Type B pancreatic cell (in vitro differentiated cells): ENCODE measurements at regions not wholly inside any gene's neighbourhood (a gene's known extent, or its start where the extent isn't known, plus 50 kb on each side); places are given as distances from the start of the nearest gene placed in this dataset.

Experiments
- DNase-seq: peaks from one replicate; pipeline ENCODE4 v3.0.0; 2021; ENCODE audit warnings: mixed read lengths; ENCODE audit not compliant: unreplicated experiment; ENCODE audit errors: extremely low spot score
- H3K27ac Mint-ChIP-seq: 2 replicates; pipeline ENCODE4 v1.8.0; 2021; ENCODE audit warnings: mild to moderate bottlenecking, mixed read lengths
- H3K27me3 Mint-ChIP-seq: 2 replicates; pipeline ENCODE4 v1.8.0; 2021; ENCODE audit warnings: mixed read lengths
- H3K36me3 Mint-ChIP-seq: 2 replicates; pipeline ENCODE4 v1.8.0; 2021; ENCODE audit warnings: mixed read lengths
- H3K4me1 Mint-ChIP-seq: one replicate; pipeline ENCODE4 v1.8.0; 2021; ENCODE audit warnings: mixed read lengths; ENCODE audit not compliant: unreplicated experiment
- H3K4me3 Mint-ChIP-seq: 2 replicates; pipeline ENCODE4 v1.8.0; 2021; ENCODE audit warnings: mild to moderate bottlenecking, mixed read lengths
- H3K9me3 Mint-ChIP-seq: 2 replicates; pipeline ENCODE4 v1.8.0; 2021; ENCODE audit warnings: mixed read lengths
- CTCF ChIP-seq: fragments of 200-600 bp; sonication (generic); conservative IDR thresholded peaks from 2 replicates; pipeline ENCODE4 v1.5.0; 2021; ENCODE audit warnings: antibody characterized with exemption, mild to moderate bottlenecking

GRCh38 chr5:166860426-166860825 is 1431.0 kb upstream of the WWC1 start:
- H3K9me3 Mint-ChIP-seq = no peaks in the 10 kb centered on the region
- no peak for DNase-seq
- no peak overlapping the region for H3K4me3 Mint-ChIP-seq
- peaks cover 9% of the 10 kb centered on the region for H3K27me3 Mint-ChIP-seq
- H3K27ac Mint-ChIP-seq = no peak overlapping the region
- H3K4me1 Mint-ChIP-seq = peaks cover 7% of the 10 kb centered on the region
- no peak for TF ChIP-seq CTCF
- H3K36me3 Mint-ChIP-seq = no peaks in the 10 kb centered on the region

- Mint-ChIP-seq H3K27ac (no peak overlapping the region), H3K4me1 (peaks cover 7% of the 10 kb centered on the region), H3K9me3 (no peaks in the 10 kb centered on the region), H3K36me3 (no peaks in the 10 kb centered on the region), H3K4me3 (no peak overlapping the region), H3K27me3 (peaks cover 11% of the 10 kb centered on the region)
- TF ChIP-seq CTCF = no peak
- no peak for DNase-seq
Observed at GRCh38 chr5:166862581-166862980, 1428.9 kb upstream of the WWC1 start.

GRCh38 chr5:166865206-166865605 is 1426.2 kb upstream of the WWC1 start:
- Mint-ChIP-seq H3K27ac (no peak overlapping the region), H3K4me3 (no peak overlapping the region), H3K36me3 (no peaks in the 10 kb centered on the region), H3K9me3 (no peaks in the 10 kb centered on the region), H3K27me3 (peaks cover 9% of the 10 kb centered on the region), H3K4me1 (peaks cover 7% of the 10 kb centered on the region)
- TF ChIP-seq CTCF = no peak
- DNase-seq = no peak

GRCh38 chr5:166880456-166880855 is 1411.0 kb upstream of the WWC1 start:
- no peak for TF ChIP-seq CTCF
- Mint-ChIP-seq H3K4me3 (no peak overlapping the region), H3K36me3 (no peaks in the 10 kb centered on the region), H3K4me1 (no peaks in the 10 kb centered on the region), H3K27ac (no peak overlapping the region), H3K27me3 (no peaks in the 10 kb centered on the region), H3K9me3 (no peaks in the 10 kb centered on the region)
- DNase-seq = no peak

GRCh38 chr5:166881802-166882201 is 1409.6 kb upstream of the WWC1 start:
- H3K27me3 Mint-ChIP-seq = no peaks in the 10 kb centered on the region
- no peaks in the 10 kb centered on the region for H3K4me1 Mint-ChIP-seq
- no peaks in the 10 kb centered on the region for H3K36me3 Mint-ChIP-seq
- no peak for TF ChIP-seq CTCF
- H3K27ac Mint-ChIP-seq = no peak overlapping the region
- H3K9me3 Mint-ChIP-seq = no peaks in the 10 kb centered on the region
- H3K4me3 Mint-ChIP-seq = no peak overlapping the region
- DNase-seq = no peak

- Mint-ChIP-seq H3K27me3 (no peaks in the 10 kb centered on the region), H3K27ac (no peak overlapping the region), H3K4me3 (no peak overlapping the region), H3K4me1 (no peaks in the 10 kb centered on the region), H3K9me3 (no peaks in the 10 kb centered on the region), H3K36me3 (no peaks in the 10 kb centered on the region)
- no peak for TF ChIP-seq CTCF
- DNase-seq = no peak
Observed at GRCh38 chr5:166883016-166883415, 1408.4 kb upstream of the WWC1 start.
